Endothelial cell of umbilical vein (primary cell): ENCODE measurements at regions not wholly inside any gene's neighbourhood (a gene's known extent, or its start where the extent isn't known, plus 50 kb on each side); places are given as distances from the start of the nearest gene placed in this dataset.

ENCODE experiments used
- BruUV-seq: library from RNA; stranded (reverse); fragments of 400-500 nt; replicated peaks from 2 replicates; lab custom pipeline; 2021; lab: Mats Ljungman, UMichigan
- CTCF ChIA-PET: fragments of 300-600, 350-600 bp; sonication (Branson Sonifier 250); formaldehyde crosslinking; loops from one replicate; lab custom pipeline; 2021; ENCODE audit warnings: antibody characterized with exemption, inconsistent platforms; lab: Charles Lee
- POLR2A ChIA-PET: fragments of 300-600, 350-600 bp; sonication (Branson Sonifier 250); formaldehyde crosslinking; loops from one replicate; lab custom pipeline; 2021; ENCODE audit warnings: antibody characterized with exemption, inconsistent platforms; lab: Charles Lee
- DNase-seq: peaks from one replicate; pipeline ENCODE4 v3.0.0-alpha.2; 2011; ENCODE audit warnings: low read depth, low spot score
- FAIRE-seq: peaks from 2 replicates; lab custom pipeline; 2011; peaks lifted over from hg19 to GRCh38; lab: Jason Lieb, UNC
- H2AFZ ChIP-seq: 2 replicates; pipeline ENCODE4 v1.6.0; 2012; ENCODE audit warnings: low read depth, low read length, control low read depth, inconsistent platforms
- H3K27ac ChIP-seq: 2 replicates; pipeline ENCODE4 v1.5.1; 2011; ENCODE audit warnings: low read depth, mild to moderate bottlenecking, control low read depth, low read length, moderate library complexity; ENCODE audit not compliant: insufficient read depth
- H3K27me3 ChIP-seq, 2 experiments: 2 replicates each; pipeline versions ENCODE4 v1.6.0 to v1.6.1; 2011; ENCODE audit warnings: low read length in 2 of 2, mixed read lengths in 1 of 2; ENCODE audit not compliant: control insufficient read depth in 2 of 2, insufficient read depth in 2 of 2
- H3K36me3 ChIP-seq, 2 experiments: 2 replicates in 1 of 2; 3 replicates in 1 of 2; pipeline ENCODE4 v1.5.1; 2011; ENCODE audit warnings: low read length in 2 of 2, mild to moderate bottlenecking in 1 of 2, moderate library complexity in 1 of 2; ENCODE audit not compliant: control insufficient read depth in 2 of 2, insufficient read depth in 2 of 2; ENCODE audit errors: extremely low read depth in 1 of 2
- H3K4me1 ChIP-seq: 3 replicates; pipeline ENCODE4 v1.5.1; 2011; ENCODE audit warnings: mild to moderate bottlenecking, low read length; ENCODE audit not compliant: control insufficient read depth, insufficient read depth; ENCODE audit errors: extremely low read depth
- H3K4me2 ChIP-seq: 2 replicates; pipeline ENCODE4 v1.6.1; 2011; ENCODE audit warnings: low read length, control low read depth, mixed read lengths; ENCODE audit not compliant: insufficient read depth
- H3K4me3 ChIP-seq, 3 experiments: fragments of 200-600 bp in 1 of 3; sonication (generic), shearing (Covaris generic) in 1 of 3; replicated peaks in 1 of 3; 2 replicates each; pipeline ENCODE4 v1.5.1; 2011 to 2016; ENCODE audit warnings: control low read depth in 3 of 3, low read length in 3 of 3, mild to moderate bottlenecking in 2 of 3, inconsistent platforms in 1 of 3, low read depth in 1 of 3, moderate library complexity in 1 of 3; ENCODE audit not compliant: insufficient read depth in 1 of 3
- H3K79me2 ChIP-seq: 2 replicates; pipeline ENCODE4 v1.6.0; 2012; ENCODE audit warnings: low read length, inconsistent platforms; ENCODE audit not compliant: control insufficient read depth, insufficient read depth
- H3K9ac ChIP-seq: replicated peaks from 2 replicates; pipeline ENCODE3; 2011; ENCODE audit warnings: low read length, control low read depth; ENCODE audit not compliant: insufficient read depth; ENCODE audit errors: extremely low read depth
- H3K9me1 ChIP-seq: replicated peaks from 3 replicates; pipeline ENCODE4 v1.6.0; 2011; ENCODE audit warnings: mild to moderate bottlenecking, low read length; ENCODE audit not compliant: control insufficient read depth, insufficient read depth; ENCODE audit errors: extremely low read depth
- H3K9me3 ChIP-seq: replicated peaks from 2 replicates; pipeline ENCODE4 v1.5.1; 2012; ENCODE audit warnings: low read length, inconsistent platforms; ENCODE audit not compliant: control insufficient read depth, insufficient read depth
- H4K20me1 ChIP-seq: replicated peaks from 2 replicates; pipeline ENCODE3; 2011; ENCODE audit warnings: mild to moderate bottlenecking, low read length; ENCODE audit not compliant: control insufficient read depth, insufficient read depth; ENCODE audit errors: extremely low read depth
- EZH2 ChIP-seq: IDR thresholded peaks from 2 replicates; pipeline ENCODE4 v1.6.1; 2012; ENCODE audit warnings: borderline replicate concordance, low read depth, mild to moderate bottlenecking, moderate library complexity, low read length, inconsistent platforms; ENCODE audit not compliant: severe bottlenecking
- FOS ChIP-seq: IDR thresholded peaks from 2 replicates; pipeline ENCODE4 v1.6.1; 2011; ENCODE audit warnings: mild to moderate bottlenecking, low read length, moderate library complexity, borderline replicate concordance; ENCODE audit not compliant: insufficient read depth
- GATA2 ChIP-seq: IDR thresholded peaks from 2 replicates; pipeline ENCODE4 v1.7.0; 2011; ENCODE audit warnings: low read depth, mild to moderate bottlenecking, moderate library complexity, mixed read lengths, low read length; ENCODE audit not compliant: insufficient read length, insufficient read depth
- MYC ChIP-seq: IDR thresholded peaks from one replicate; pipeline ENCODE4 v1.6.1; 2011; ENCODE audit warnings: mild to moderate bottlenecking, low read depth, low read length
- POLR2A ChIP-seq: IDR thresholded peaks from 2 replicates; pipeline ENCODE4 v1.6.1; 2012; ENCODE audit warnings: low read depth, mild to moderate bottlenecking, control low read depth, low read length
- dilution Hi-C: fragments of 300-500 bp; cut with MboI; formaldehyde crosslinking; loops from one replicate; pipeline ENCODE4 v1.15.0; 2019; ENCODE audit warnings: low sequenced_read_pairs; ENCODE audit not compliant: extremely low pct_ligation_motif_present
- intact Hi-C: fragments of 100-400 bp; cut with micrococcal nuclease; formaldehyde crosslinking; loops from one replicate; pipeline ENCODE4 v1.10.0; 2022
- TF ChIP-seq, protein P1 (sequence below): IDR thresholded peaks from 2 replicates; pipeline ENCODE4 v1.6.1; 2011; ENCODE audit not compliant: insufficient read depth, insufficient read length
- TF ChIP-seq, protein P2 (sequence below), 2 donors: IDR thresholded peaks; 1 replicate in 1 of 2; 2 replicates in 1 of 2; pipeline ENCODE4 v1.5.1; 2011; ENCODE audit warnings: low read length in 2 of 2, mild to moderate bottlenecking in 2 of 2, moderate library complexity in 2 of 2, control low read depth in 1 of 2, inconsistent platforms in 1 of 2, low read depth in 1 of 2; ENCODE audit not compliant: insufficient read depth in 1 of 2; ENCODE audit errors: extremely low read depth in 1 of 2

DNA sequence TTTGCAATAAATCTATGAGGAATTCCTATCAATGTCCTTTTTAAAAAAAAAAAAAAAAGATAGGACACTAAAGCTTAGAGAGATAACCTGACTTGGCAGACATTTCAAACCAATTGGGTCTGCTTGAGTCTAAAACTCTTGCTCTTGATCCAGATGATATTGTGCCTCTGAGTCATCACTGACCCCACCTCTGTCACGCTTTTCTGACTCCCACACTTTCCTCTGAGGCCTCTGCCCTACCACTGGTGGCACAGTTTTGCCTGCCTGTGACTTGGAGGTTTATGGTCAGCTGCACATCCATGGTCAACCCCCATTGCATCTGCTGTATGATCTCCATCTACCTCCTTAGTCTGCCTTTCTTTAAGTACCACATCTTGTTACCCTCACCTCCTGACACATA, 328.7 kb downstream of the SPRY2 start:
- no peak overlapping the region for H3K9ac ChIP-seq
- H2AFZ ChIP-seq, result peak overlapping the region; percentile 69
- no peaks in the 10 kb centered on the region for H3K27me3 ChIP-seq
- dilution Hi-C loops, result no loop called here
- H3K9me3 ChIP-seq, result no peaks in the 10 kb centered on the region
- no peaks in the 10 kb centered on the region for H3K36me3 ChIP-seq
- no peak overlapping the region for H3K4me2 ChIP-seq
- H3K9me1 ChIP-seq, result no peaks in the 10 kb centered on the region
- BruUV-seq, result no TSS peak
- peaks cover 6% of the 10 kb centered on the region for H3K4me1 ChIP-seq
- FAIRE-seq, result peak; percentile 52
- POLR2A ChIA-PET, result no interaction called here
- peak; percentile 42 for DNase-seq
- H4K20me1 ChIP-seq, result no peaks in the 10 kb centered on the region
- intact Hi-C loops, result no loop called here
- no peaks in the 10 kb centered on the region for H3K79me2 ChIP-seq
- CTCF ChIA-PET, result no interaction called here
- TF ChIP-seq FOS (no peak), MYC (no peak), POLR2A (no peak), EZH2 (no peak), GATA2 (no peak)
- TF ChIP-seq, protein P1, sequence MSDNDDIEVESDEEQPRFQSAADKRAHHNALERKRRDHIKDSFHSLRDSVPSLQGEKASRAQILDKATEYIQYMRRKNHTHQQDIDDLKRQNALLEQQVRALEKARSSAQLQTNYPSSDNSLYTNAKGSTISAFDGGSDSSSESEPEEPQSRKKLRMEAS, result no peak
- TF ChIP-seq, protein P2, sequence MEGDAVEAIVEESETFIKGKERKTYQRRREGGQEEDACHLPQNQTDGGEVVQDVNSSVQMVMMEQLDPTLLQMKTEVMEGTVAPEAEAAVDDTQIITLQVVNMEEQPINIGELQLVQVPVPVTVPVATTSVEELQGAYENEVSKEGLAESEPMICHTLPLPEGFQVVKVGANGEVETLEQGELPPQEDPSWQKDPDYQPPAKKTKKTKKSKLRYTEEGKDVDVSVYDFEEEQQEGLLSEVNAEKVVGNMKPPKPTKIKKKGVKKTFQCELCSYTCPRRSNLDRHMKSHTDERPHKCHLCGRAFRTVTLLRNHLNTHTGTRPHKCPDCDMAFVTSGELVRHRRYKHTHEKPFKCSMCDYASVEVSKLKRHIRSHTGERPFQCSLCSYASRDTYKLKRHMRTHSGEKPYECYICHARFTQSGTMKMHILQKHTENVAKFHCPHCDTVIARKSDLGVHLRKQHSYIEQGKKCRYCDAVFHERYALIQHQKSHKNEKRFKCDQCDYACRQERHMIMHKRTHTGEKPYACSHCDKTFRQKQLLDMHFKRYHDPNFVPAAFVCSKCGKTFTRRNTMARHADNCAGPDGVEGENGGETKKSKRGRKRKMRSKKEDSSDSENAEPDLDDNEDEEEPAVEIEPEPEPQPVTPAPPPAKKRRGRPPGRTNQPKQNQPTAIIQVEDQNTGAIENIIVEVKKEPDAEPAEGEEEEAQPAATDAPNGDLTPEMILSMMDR (IDR thresholded peaks at IDR 0.05; ENCODE audit: extremely low read depth in 1 of 2, insufficient read depth in 1 of 2, low read depth in 1 of 2, low read length in 2 of 2), result no peak
- no peak overlapping the region for H3K4me3 ChIP-seq
- H3K27ac ChIP-seq, result no peak overlapping the region
